Karpas-422 (cell line): ENCODE measurements at regions not wholly inside any gene's neighbourhood (a gene's known extent, or its start where the extent isn't known, plus 50 kb on each side); places are given as distances from the start of the nearest gene placed in this dataset.
"Not testable (repeated sequence)": the region's sequence is repeated elsewhere in the genome, so short reads cannot be mapped to it uniquely, and the experiment has no call there.

Experiments used
- DNase-seq: peaks from one replicate; pipeline ENCODE4 v3.0.0-alpha.2; 2015
- H2AFZ ChIP-seq: fragments of 200-600 bp; sonication (generic); 2 replicates; pipeline ENCODE4 v1.6.1; 2014; ENCODE audit warnings: antibody characterized with exemption, low read length, mixed read lengths
- H3K27ac ChIP-seq: fragments of 200-600 bp; sonication (generic); 2 replicates; pipeline ENCODE4 v1.5.1; 2014; ENCODE audit warnings: mild to moderate bottlenecking, low read length, moderate library complexity
- H3K27me3 ChIP-seq: fragments of 200-600 bp; sonication (generic); 2 replicates; pipeline ENCODE4 v1.6.1; 2014; ENCODE audit warnings: low read length, mixed read lengths
- H3K36me3 ChIP-seq: fragments of 200-600 bp; sonication (generic); 2 replicates; pipeline ENCODE4 v1.6.1; 2014; ENCODE audit warnings: low read length, mixed read lengths; ENCODE audit not compliant: insufficient read depth
- H3K4me1 ChIP-seq: fragments of 200-600 bp; sonication (generic); 2 replicates; pipeline ENCODE4 v1.6.1; 2014; ENCODE audit warnings: mild to moderate bottlenecking, low read length, mixed read lengths
- H3K4me2 ChIP-seq: fragments of 200-600 bp; sonication (generic); 2 replicates; pipeline ENCODE4 v1.6.1; 2014; ENCODE audit warnings: low read length, low read depth, mild to moderate bottlenecking; ENCODE audit not compliant: poor library complexity, severe bottlenecking
- H3K4me3 ChIP-seq: fragments of 200-600 bp; sonication (generic); 2 replicates; pipeline ENCODE4 v1.5.1; 2014; ENCODE audit warnings: mild to moderate bottlenecking, antibody characterized with exemption, low read length, mixed read lengths
- H3K79me2 ChIP-seq: fragments of 200-600 bp; sonication (generic); 2 replicates; pipeline ENCODE4 v1.6.1; 2014; ENCODE audit warnings: mild to moderate bottlenecking, low read length, mixed read lengths
- H3K9ac ChIP-seq: fragments of 200-600 bp; sonication (generic); 2 replicates; pipeline ENCODE4 v1.6.0; 2014; ENCODE audit warnings: low read length
- H3K9me2 ChIP-seq: fragments of 200-600 bp; sonication (generic), shearing (Covaris generic); replicated peaks from 2 replicates; pipeline ENCODE4 v1.6.0; 2014; ENCODE audit warnings: mild to moderate bottlenecking, low read length, moderate library complexity; ENCODE audit not compliant: insufficient read depth
- H3K9me3 ChIP-seq: fragments of 300-700, 200-600 bp; sonication (generic); 2 replicates; pipeline ENCODE4 v1.6.1; 2014; ENCODE audit warnings: low read length, mixed read lengths
- H4K20me1 ChIP-seq: fragments of 200-600 bp; sonication (generic); 2 replicates; pipeline ENCODE4 v1.6.1; 2014; ENCODE audit warnings: mild to moderate bottlenecking, antibody characterized with exemption, low read length, low read depth; ENCODE audit not compliant: insufficient read depth

- peaks cover 6% of the 10 kb centered on the region; the same call in 1 of the 2 replicates for H3K9me3 ChIP-seq
- no peak overlapping the region for H3K4me3 ChIP-seq
- H2AFZ ChIP-seq = no peak overlapping the region
- H3K36me3 ChIP-seq = no peaks in the 10 kb centered on the region
- H3K27me3 ChIP-seq = no peaks in the 10 kb centered on the region
- no peak overlapping the region for H3K9ac ChIP-seq
- H4K20me1 ChIP-seq = no peaks in the 10 kb centered on the region
- H3K4me2 ChIP-seq = no peak overlapping the region
- no peak overlapping the region for H3K27ac ChIP-seq
- H3K79me2 ChIP-seq = no peaks in the 10 kb centered on the region
- H3K4me1 ChIP-seq = no peaks in the 10 kb centered on the region
- no peaks in the 10 kb centered on the region for H3K9me2 ChIP-seq
- DNase-seq = no peak
These were observed 633.4 kb upstream of the KCNMB2 start for GRCh38 chr3:177902876-177903275.

DNA sequence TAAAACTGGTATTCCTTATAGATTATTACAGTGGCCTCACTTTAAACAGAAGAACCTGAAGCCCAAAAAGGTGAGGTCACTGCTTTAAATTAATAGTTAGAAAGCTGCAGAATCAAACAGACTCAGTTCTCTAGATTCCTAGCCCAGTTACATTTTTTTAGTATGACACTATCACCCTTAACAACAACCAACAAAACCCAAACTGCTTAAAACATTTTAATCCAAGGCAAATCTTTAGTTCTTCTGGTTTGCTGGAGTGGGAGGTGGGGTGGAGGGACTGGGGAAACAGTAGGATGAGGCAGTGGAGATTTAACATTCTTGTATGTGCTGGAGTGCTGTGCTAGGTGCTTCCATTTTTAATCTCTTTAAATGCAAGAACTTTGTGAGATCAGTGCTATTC lies 631.6 kb upstream of the KCNMB2 start:
- Histone ChIP-seq H3K4me2 (no peak overlapping the region), H3K9me2 (no peaks in the 10 kb centered on the region), H3K9ac (no peak overlapping the region), H3K9me3 (peaks cover 4% of the 10 kb centered on the region; the same call in 1 of the 2 replicates), H4K20me1 (no peaks in the 10 kb centered on the region), H3K4me1 (no peaks in the 10 kb centered on the region), H3K4me3 (no peak overlapping the region), H3K79me2 (no peaks in the 10 kb centered on the region), H2AFZ (no peak overlapping the region), H3K27ac (no peak overlapping the region), H3K36me3 (no peaks in the 10 kb centered on the region), H3K27me3 (no peaks in the 10 kb centered on the region)
- DNase-seq = no peak

GRCh38 chr3:177905173-177906125 lies 630.8 kb upstream of the KCNMB2 start:
- no peaks in the 10 kb centered on the region for H3K9me3 ChIP-seq
- no peaks in the 10 kb centered on the region for H3K79me2 ChIP-seq
- H3K4me2 ChIP-seq = no peak overlapping the region
- H3K36me3 ChIP-seq = no peaks in the 10 kb centered on the region
- no peak overlapping the region for H2AFZ ChIP-seq
- no peak overlapping the region for H3K4me3 ChIP-seq
- H4K20me1 ChIP-seq = no peaks in the 10 kb centered on the region
- no peaks in the 10 kb centered on the region for H3K4me1 ChIP-seq
- H3K27me3 ChIP-seq = no peaks in the 10 kb centered on the region
- no peaks in the 10 kb centered on the region for H3K9me2 ChIP-seq
- H3K9ac ChIP-seq = no peak overlapping the region
- DNase-seq = no peak
- H3K27ac ChIP-seq = no peak overlapping the region

DNA sequence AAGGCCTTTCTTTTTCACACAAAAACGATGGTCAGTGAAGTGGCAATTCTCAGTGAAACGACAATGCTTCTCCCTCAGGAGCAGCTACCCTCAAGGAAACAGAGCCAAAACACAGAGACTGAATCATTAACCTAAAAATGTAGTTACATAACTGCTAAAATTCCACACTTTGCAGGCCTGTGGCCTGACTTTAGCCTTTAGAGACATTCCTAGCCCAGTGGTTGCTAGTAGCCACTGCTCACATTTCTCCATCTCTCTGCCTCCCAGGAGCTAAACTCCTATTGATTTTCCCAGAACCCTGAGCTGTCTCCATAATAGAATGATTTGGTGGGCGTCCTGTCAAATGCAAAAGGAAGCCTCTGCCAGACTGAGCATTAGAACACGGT lies 630.1 kb upstream of the KCNMB2 start:
- H3K36me3 ChIP-seq = no peaks in the 10 kb centered on the region
- H4K20me1 ChIP-seq = no peaks in the 10 kb centered on the region
- H3K9me2 ChIP-seq = no peaks in the 10 kb centered on the region
- no peak for DNase-seq
- H3K4me2 ChIP-seq = no peak overlapping the region
- no peak overlapping the region for H3K4me3 ChIP-seq
- H3K27me3 ChIP-seq = no peaks in the 10 kb centered on the region
- no peaks in the 10 kb centered on the region for H3K79me2 ChIP-seq
- H2AFZ ChIP-seq = no peak overlapping the region
- H3K9ac ChIP-seq = no peak overlapping the region
- no peaks in the 10 kb centered on the region for H3K4me1 ChIP-seq
- no peaks in the 10 kb centered on the region for H3K9me3 ChIP-seq
- H3K27ac ChIP-seq = no peak overlapping the region

- no peak for DNase-seq
- no peaks in the 10 kb centered on the region for H3K27me3 ChIP-seq
- no peaks in the 10 kb centered on the region for H3K9me3 ChIP-seq
- H3K9ac ChIP-seq = no peak overlapping the region
- no peaks in the 10 kb centered on the region for H4K20me1 ChIP-seq
- no peaks in the 10 kb centered on the region for H3K9me2 ChIP-seq
- H3K27ac ChIP-seq = no peak overlapping the region
- H3K79me2 ChIP-seq = no peaks in the 10 kb centered on the region
- no peaks in the 10 kb centered on the region for H3K36me3 ChIP-seq
- no peaks in the 10 kb centered on the region for H3K4me1 ChIP-seq
- no peak overlapping the region for H3K4me3 ChIP-seq
- H2AFZ ChIP-seq = no peak overlapping the region
- H3K4me2 ChIP-seq = no peak overlapping the region
These were observed 629.5 kb upstream of the KCNMB2 start for GRCh38 chr3:177906578-177907229.

GRCh38 chr3:177909530-177909929 lies 626.7 kb upstream of the KCNMB2 start:
- not testable (repeated sequence) for H3K4me1 ChIP-seq, H3K27ac ChIP-seq, H3K9me2 ChIP-seq, H3K36me3 ChIP-seq, H3K9me3 ChIP-seq, H2AFZ ChIP-seq, H4K20me1 ChIP-seq, DNase-seq, H3K79me2 ChIP-seq, H3K9ac ChIP-seq, H3K27me3 ChIP-seq, H3K4me3 ChIP-seq, H3K4me2 ChIP-seq

GRCh38 chr3:177914224-177914623 lies 622.0 kb upstream of the KCNMB2 start:
- Histone ChIP-seq H3K4me2 (no peak overlapping the region), H3K36me3 (no peaks in the 10 kb centered on the region), H4K20me1 (no peaks in the 10 kb centered on the region), H3K4me3 (no peak overlapping the region), H2AFZ (no peak overlapping the region), H3K9me2 (no peaks in the 10 kb centered on the region), H3K4me1 (no peaks in the 10 kb centered on the region), H3K9me3 (no peaks in the 10 kb centered on the region), H3K27me3 (no peaks in the 10 kb centered on the region), H3K79me2 (no peaks in the 10 kb centered on the region), H3K27ac (no peak overlapping the region), H3K9ac (no peak overlapping the region)
- DNase-seq = no peak

DNA sequence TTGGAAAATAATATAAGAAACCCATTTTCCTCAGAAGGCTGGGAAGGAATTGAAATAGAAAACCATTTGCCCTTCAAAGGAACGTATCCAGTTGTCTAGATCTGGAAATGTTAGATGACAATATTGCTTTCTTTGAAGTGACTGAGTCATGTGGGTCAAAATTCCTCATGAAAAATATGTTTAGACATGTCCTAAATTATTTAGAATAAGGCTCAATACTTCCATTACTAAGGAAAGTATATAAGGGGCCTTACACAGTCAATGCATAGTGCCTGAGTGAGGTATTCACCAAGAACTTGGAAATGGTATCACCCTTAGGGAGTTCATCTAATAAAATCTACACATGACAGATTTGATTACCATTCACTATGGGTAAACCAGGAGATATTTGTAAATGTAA lies 619.8 kb upstream of the KCNMB2 start:
- no peaks in the 10 kb centered on the region for H3K27me3 ChIP-seq
- no peak overlapping the region for H2AFZ ChIP-seq
- no peaks in the 10 kb centered on the region for H3K9me3 ChIP-seq
- H3K9ac ChIP-seq = no peak overlapping the region
- H3K4me3 ChIP-seq = no peak overlapping the region
- H3K27ac ChIP-seq = no peak overlapping the region
- no peaks in the 10 kb centered on the region for H3K4me1 ChIP-seq
- no peak for DNase-seq
- H3K36me3 ChIP-seq = no peaks in the 10 kb centered on the region
- H3K9me2 ChIP-seq = no peaks in the 10 kb centered on the region
- H4K20me1 ChIP-seq = no peaks in the 10 kb centered on the region
- H3K79me2 ChIP-seq = no peaks in the 10 kb centered on the region
- H3K4me2 ChIP-seq = no peak overlapping the region
